Testis (tissue), 2 donors: ENCODE measurements at regions not wholly inside any gene's neighbourhood (a gene's known extent, or its start where the extent isn't known, plus 50 kb on each side); places are given as distances from the start of the nearest gene placed in this dataset.

Experiments used
- DNase-seq: peaks from one replicate; pipeline ENCODE4 v3.0.0-alpha.2; 2019
- H3K27ac ChIP-seq, 2 donors: fragments of 200-600 bp; sonication (generic); one replicate each; pipeline ENCODE4 v1.5.1; 2019
- H3K27me3 ChIP-seq: fragments of 200-600 bp; sonication (generic); one replicate; pipeline ENCODE4 v1.5.1; 2019
- H3K36me3 ChIP-seq: fragments of 200-600 bp; sonication (generic); one replicate; pipeline ENCODE4 v1.5.1; 2017; ENCODE audit warnings: low read depth; ENCODE audit errors: missing control alignments
- H3K4me1 ChIP-seq: fragments of 200-600 bp; sonication (generic); one replicate; pipeline ENCODE4 v1.5.1; 2019
- H3K4me3 ChIP-seq, 2 donors: fragments of 200-600 bp; sonication (generic); one replicate each; pipeline ENCODE4 v1.5.1; 2017 to 2019
- H3K9me3 ChIP-seq: fragments of 200-600 bp; sonication (generic); one replicate; pipeline ENCODE4 v1.5.1; 2017
- POLR2A ChIP-seq: fragments of 450-650 bp; IDR thresholded peaks from one replicate; pipeline ENCODE4 v1.6.1; 2017; ENCODE audit warnings: antibody characterized with exemption, mild to moderate bottlenecking, moderate library complexity
- WGBS, 2 donors: methylation state at CpG; one replicate each; pipeline ENCODE4 v1.1.5; 2018; 5-methylcytosine and 5-hydroxymethylcytosine counted together
- intact Hi-C: fragments of 100-400 bp; cut with DNase I; formaldehyde crosslinking; loops from one replicate; pipeline ENCODE4 v1.15.1; 2023; ENCODE audit warnings: low total_unique reads
- TF ChIP-seq, protein P1 (sequence below), 3 experiments: fragments of 450-650 bp in 2 of 3; fragments of 200-600 bp in 1 of 3; sonication (generic) in 1 of 3; IDR thresholded peaks; one replicate each; pipeline ENCODE4 v1.5.1; 2016 to 2019; ENCODE audit warnings: antibody characterized with exemption in 3 of 3, mild to moderate bottlenecking in 2 of 3, moderate library complexity in 1 of 3

DNA sequence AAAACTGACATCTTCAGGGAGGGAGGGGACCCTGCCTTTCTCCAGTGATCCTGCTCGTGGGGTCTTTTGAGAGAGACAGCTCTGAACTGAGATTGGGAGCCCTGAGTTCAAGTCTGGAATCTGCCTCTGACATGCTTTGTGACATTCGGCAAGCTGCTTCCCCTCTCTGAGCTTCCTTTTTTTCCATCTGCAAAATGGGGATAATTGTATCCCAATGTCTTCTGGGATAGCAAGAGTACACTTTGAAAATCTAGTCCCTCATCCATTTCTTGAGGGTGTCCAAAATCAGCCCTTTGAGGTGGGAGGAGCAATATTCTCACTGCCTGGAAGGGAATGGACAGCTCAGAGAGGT is 186.3 kb downstream of the RGS3 start:
- H3K4me1 ChIP-seq, result peaks cover 9% of the 10 kb centered on the region
- no peaks in the 10 kb centered on the region for H3K36me3 ChIP-seq
- H3K27me3 ChIP-seq, result no peaks in the 10 kb centered on the region
- 71 to 81% methylated on average over 2 of the region's 2 CpGs for WGBS, 2 donors
- H3K27ac ChIP-seq, result no peak overlapping the region
- no peak for TF ChIP-seq POLR2A
- TF ChIP-seq, protein P1, sequence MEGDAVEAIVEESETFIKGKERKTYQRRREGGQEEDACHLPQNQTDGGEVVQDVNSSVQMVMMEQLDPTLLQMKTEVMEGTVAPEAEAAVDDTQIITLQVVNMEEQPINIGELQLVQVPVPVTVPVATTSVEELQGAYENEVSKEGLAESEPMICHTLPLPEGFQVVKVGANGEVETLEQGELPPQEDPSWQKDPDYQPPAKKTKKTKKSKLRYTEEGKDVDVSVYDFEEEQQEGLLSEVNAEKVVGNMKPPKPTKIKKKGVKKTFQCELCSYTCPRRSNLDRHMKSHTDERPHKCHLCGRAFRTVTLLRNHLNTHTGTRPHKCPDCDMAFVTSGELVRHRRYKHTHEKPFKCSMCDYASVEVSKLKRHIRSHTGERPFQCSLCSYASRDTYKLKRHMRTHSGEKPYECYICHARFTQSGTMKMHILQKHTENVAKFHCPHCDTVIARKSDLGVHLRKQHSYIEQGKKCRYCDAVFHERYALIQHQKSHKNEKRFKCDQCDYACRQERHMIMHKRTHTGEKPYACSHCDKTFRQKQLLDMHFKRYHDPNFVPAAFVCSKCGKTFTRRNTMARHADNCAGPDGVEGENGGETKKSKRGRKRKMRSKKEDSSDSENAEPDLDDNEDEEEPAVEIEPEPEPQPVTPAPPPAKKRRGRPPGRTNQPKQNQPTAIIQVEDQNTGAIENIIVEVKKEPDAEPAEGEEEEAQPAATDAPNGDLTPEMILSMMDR (IDR thresholded peaks at IDR 0.05), result no peak
- intact Hi-C loops, result loop anchor here (10.0 kb wide), 1 partner anchor 205 kb away; no protein-coding TSS in a partner anchor
- DNase-seq, result no peak
- no peak overlapping the region for H3K4me3 ChIP-seq
- H3K9me3 ChIP-seq, result no peaks in the 10 kb centered on the region

GRCh38 chr9:113650207-113651131 is 186.9 kb downstream of the RGS3 start:
- intact Hi-C loops, result loop anchor here (10.0 kb wide), 1 partner anchor 206 kb away; no protein-coding TSS in a partner anchor
- no peak for DNase-seq
- H3K4me1 ChIP-seq, result peaks cover 14% of the 10 kb centered on the region
- 71 to 72% methylated on average over 12 to 16 of the region's 16 CpGs for whole genome bisulfite sequencing, 2 donors
- TF ChIP-seq POLR2A, result no peak
- TF ChIP-seq, protein P1 (IDR thresholded peaks at IDR 0.05), result no peak
- H3K27me3 ChIP-seq, result no peaks in the 10 kb centered on the region
- no peak overlapping the region for H3K27ac ChIP-seq
- no peaks in the 10 kb centered on the region for H3K36me3 ChIP-seq
- H3K9me3 ChIP-seq, result no peaks in the 10 kb centered on the region
- H3K4me3 ChIP-seq, result no peak overlapping the region

DNA sequence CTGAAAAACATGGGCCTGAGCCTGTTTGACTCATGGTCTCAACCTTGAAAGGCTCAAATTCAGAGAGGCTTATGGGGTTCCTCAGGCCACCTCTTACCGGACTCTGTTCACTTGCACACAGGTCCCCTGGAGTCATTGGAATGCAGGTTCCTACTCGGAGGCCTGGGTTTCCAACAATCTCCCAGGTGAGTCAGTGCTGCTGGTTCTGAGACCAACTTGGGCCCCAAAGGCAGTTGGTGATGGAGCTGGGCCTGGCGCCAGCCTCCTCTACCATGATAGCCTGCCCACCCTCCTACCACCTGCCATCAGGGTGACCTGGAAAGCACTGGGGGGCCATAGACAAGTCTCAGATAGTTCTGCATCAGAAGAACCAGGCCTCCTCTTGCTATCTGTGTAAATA is 188.4 kb downstream of the RGS3 start:
- Histone ChIP-seq H3K27ac (no peak overlapping the region), H3K4me3 (no peak overlapping the region), H3K4me1 (peaks cover 14% of the 10 kb centered on the region), H3K36me3 (no peaks in the 10 kb centered on the region), H3K27me3 (no peaks in the 10 kb centered on the region), H3K9me3 (no peaks in the 10 kb centered on the region)
- TF ChIP-seq, protein P1 (IDR thresholded peaks at IDR 0.05), result no peak
- no peak for TF ChIP-seq POLR2A
- no peak for DNase-seq
- intact Hi-C loops, result loop anchor here (10.0 kb wide), 1 partner anchor 207 kb away; no protein-coding TSS in a partner anchor
- WGBS, 2 donors, result 95 to 100% methylated on average over 3 of the region's 3 CpGs

DNA sequence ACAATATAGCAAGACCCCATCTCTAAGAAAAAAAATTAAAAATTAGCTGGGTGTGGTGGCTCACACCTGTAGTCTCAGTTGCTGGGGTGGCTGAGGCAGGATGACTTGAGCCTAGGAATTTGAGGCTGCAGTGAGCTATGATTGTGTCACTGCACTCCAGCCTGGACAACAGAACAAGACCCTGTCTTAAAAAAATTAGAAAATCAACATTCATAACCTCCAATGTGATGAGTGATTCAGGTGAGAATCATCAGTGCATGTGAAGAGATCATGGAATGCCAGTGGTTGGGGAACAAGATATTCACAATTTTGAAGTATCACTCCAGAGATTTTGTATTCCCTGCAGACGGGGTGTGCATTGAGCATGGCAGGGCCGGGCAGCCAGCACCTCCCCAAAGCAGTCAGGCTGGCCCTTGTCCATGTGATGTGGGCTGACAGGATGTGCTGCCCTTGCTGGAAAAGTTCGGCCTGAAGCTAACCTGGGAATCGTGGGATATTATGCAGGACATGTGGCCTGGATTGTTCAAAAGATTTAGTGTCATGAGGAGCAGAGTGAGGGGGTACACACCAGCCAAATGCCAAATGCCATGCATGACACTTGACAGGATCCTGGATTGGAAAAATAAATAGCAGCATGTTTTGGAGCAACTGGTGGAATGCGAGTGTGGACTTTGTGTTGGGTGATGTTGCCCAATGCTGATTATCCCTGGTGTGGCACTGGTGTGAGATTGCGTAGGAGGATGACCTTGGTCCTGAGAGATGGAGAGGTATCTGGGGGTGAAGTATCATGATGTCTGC is 189.0 kb downstream of the RGS3 start:
- no peaks in the 10 kb centered on the region for H3K36me3 ChIP-seq
- no peak for DNase-seq

More for the DNA sequence above, 189.0 kb downstream of the RGS3 start:
- Histone ChIP-seq H3K27me3 (no peaks in the 10 kb centered on the region), H3K27ac (no peak overlapping the region), H3K4me1 (peaks cover 14% of the 10 kb centered on the region), H3K9me3 (no peaks in the 10 kb centered on the region), H3K4me3 (no peak overlapping the region)
- intact Hi-C loops, result loop anchor here (10.0 kb wide), 1 partner anchor 208 kb away; no protein-coding TSS in a partner anchor
- WGBS, 2 donors, result 60 to 65% methylated on average over 6 of the region's 6 CpGs
- TF ChIP-seq POLR2A, result no peak
- TF ChIP-seq, protein P1 (IDR thresholded peaks at IDR 0.05), result no peak
